Endodermal cell (in vitro differentiated cells): ENCODE measurements at regions not wholly inside any gene's neighbourhood (a gene's known extent, or its start where the extent isn't known, plus 50 kb on each side); places are given as distances from the start of the nearest gene placed in this dataset.
"Not testable (repeated sequence)": the region's sequence is repeated elsewhere in the genome, so short reads cannot be mapped to it uniquely, and the experiment has no call there.

ENCODE experiments used
- DNase-seq: peaks from one replicate; pipeline ENCODE4 v3.0.0-alpha.2; 2017
- H3K27ac ChIP-seq: 2 replicates; pipeline ENCODE4 v1.5.1; 2013; ENCODE audit warnings: mild to moderate bottlenecking, low read depth, low read length, moderate library complexity
- H3K27me3 ChIP-seq: 2 replicates; pipeline ENCODE4 v1.6.1; 2013; ENCODE audit warnings: mild to moderate bottlenecking, low read length, moderate library complexity; ENCODE audit not compliant: insufficient read depth, control insufficient read depth, poor library complexity, severe bottlenecking
- H3K36me3 ChIP-seq: 2 replicates; pipeline ENCODE4 v1.7.0; 2013; ENCODE audit warnings: mild to moderate bottlenecking, low read length, moderate library complexity; ENCODE audit not compliant: control insufficient read depth, insufficient read depth
- H3K4me1 ChIP-seq: one replicate; pipeline ENCODE4 v1.7.0; 2013; ENCODE audit warnings: low read length; ENCODE audit not compliant: control insufficient read depth, insufficient read depth
- H3K4me3 ChIP-seq: 2 replicates; pipeline ENCODE4 v1.5.1; 2013; ENCODE audit warnings: mild to moderate bottlenecking, low read length, moderate library complexity
- H3K9ac ChIP-seq: 2 replicates; pipeline ENCODE4 v1.6.1; 2013; ENCODE audit warnings: mild to moderate bottlenecking, low read length, moderate library complexity; ENCODE audit not compliant: poor library complexity, severe bottlenecking; ENCODE audit errors: extremely low read depth
- H3K9me3 ChIP-seq: 2 replicates; pipeline ENCODE4 v1.6.1; 2013; ENCODE audit warnings: mild to moderate bottlenecking, low read length, moderate library complexity; ENCODE audit not compliant: control insufficient read depth
- H3K27ac Mint-ChIP-seq: 2 replicates; pipeline ENCODE4 v1.8.0; 2020; ENCODE audit warnings: mixed read lengths
- H3K27me3 Mint-ChIP-seq: 2 replicates; pipeline ENCODE4 v1.8.0; 2021; ENCODE audit warnings: mild to moderate bottlenecking, mixed read lengths; ENCODE audit not compliant: insufficient read depth
- H3K36me3 Mint-ChIP-seq: 2 replicates; pipeline ENCODE4 v1.8.0; 2020; ENCODE audit warnings: low read depth, mixed read lengths
- H3K4me1 Mint-ChIP-seq: 2 replicates; pipeline ENCODE4 v1.8.0; 2020; ENCODE audit warnings: mixed read lengths
- H3K4me3 Mint-ChIP-seq: 2 replicates; pipeline ENCODE4 v1.8.0; 2020; ENCODE audit warnings: mild to moderate bottlenecking, moderate library complexity, mixed read lengths
- H3K9me3 Mint-ChIP-seq: 2 replicates; pipeline ENCODE4 v1.8.0; 2020; ENCODE audit warnings: mild to moderate bottlenecking, mixed read lengths
- CTCF ChIP-seq: fragments of 200-600 bp; sonication (generic); conservative IDR thresholded peaks from 2 replicates; pipeline ENCODE4 v1.5.0; 2021; ENCODE audit warnings: antibody characterized with exemption, mild to moderate bottlenecking
- WGBS, 2 experiments: methylation state at CpG; one replicate each; pipeline versions ENCODE4 v1.1.5 to v1.1.7; 2013; ENCODE audit warnings: missing lambda C conversion rate in 2 of 2, mixed read lengths in 1 of 2; ENCODE audit not compliant: insufficient coverage in 1 of 2, insufficient read length in 1 of 2; 5-methylcytosine and 5-hydroxymethylcytosine counted together

DNA sequence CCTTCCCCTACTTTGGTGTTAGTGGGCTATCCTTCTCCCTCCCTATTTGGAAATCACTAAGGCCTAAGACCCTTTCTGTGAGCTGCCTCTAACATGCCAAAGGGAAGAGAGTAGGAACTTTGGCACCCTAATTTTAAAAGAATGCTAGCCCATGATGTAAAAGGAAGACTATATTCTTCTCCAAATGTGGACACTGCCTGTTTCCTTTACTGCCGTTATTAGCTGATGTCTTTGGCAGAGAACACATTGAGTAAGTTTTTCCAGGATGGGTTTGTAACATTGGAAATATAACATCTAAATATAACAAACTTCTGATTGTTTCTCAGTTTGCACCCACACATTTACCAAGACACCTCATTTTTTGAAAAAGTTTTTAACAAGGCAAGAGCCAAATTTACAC lies 56.9 kb upstream of the TNKS2 start:
- Mint-ChIP-seq H3K27ac (no peak overlapping the region), H3K9me3 (no peaks in the 10 kb centered on the region), H3K27me3 (peaks cover 56% of the 10 kb centered on the region), H3K36me3 (no peaks in the 10 kb centered on the region), H3K4me1 (no peaks in the 10 kb centered on the region), H3K4me3 (no peak overlapping the region)
- Histone ChIP-seq H3K27ac (no peak overlapping the region), H3K4me3 (no peak overlapping the region), H3K9ac (no peak overlapping the region), H3K9me3 (no peaks in the 10 kb centered on the region), H3K27me3 (peaks cover 12% of the 10 kb centered on the region), H3K4me1 (no peaks in the 10 kb centered on the region), H3K36me3 (no peaks in the 10 kb centered on the region)
- DNase-seq = no peak
- no peak for TF ChIP-seq CTCF
- 100% methylated on average over 1 of the region's 1 CpG; no CpG with 5 or more reads in 1 of the 2 experiments for WGBS, 2 experiments

- Mint-ChIP-seq H3K9me3 (no peaks in the 10 kb centered on the region), H3K4me3 (no peak overlapping the region), H3K36me3 (no peaks in the 10 kb centered on the region), H3K27me3 (peaks cover 65% of the 10 kb centered on the region), H3K27ac (no peak overlapping the region), H3K4me1 (no peaks in the 10 kb centered on the region)
- DNase-seq = no peak
- TF ChIP-seq CTCF = no peak
- peaks cover 19% of the 10 kb centered on the region for H3K27me3 ChIP-seq
- 88 to 100% methylated on average over 6 of the region's 6 CpGs for WGBS, 2 experiments
- no peak overlapping the region for H3K9ac ChIP-seq
- H3K4me1 ChIP-seq = no peaks in the 10 kb centered on the region
- H3K27ac ChIP-seq = no peak overlapping the region
- no peaks in the 10 kb centered on the region for H3K36me3 ChIP-seq
- no peaks in the 10 kb centered on the region for H3K9me3 ChIP-seq
- H3K4me3 ChIP-seq = no peak overlapping the region
Observed at GRCh38 chr10:91740353-91740924, 57.8 kb upstream of the TNKS2 start.

- not testable (repeated sequence) for H3K4me3 Mint-ChIP-seq, DNase-seq, H3K27ac Mint-ChIP-seq, H3K4me1 ChIP-seq, H3K9ac ChIP-seq, H3K4me1 Mint-ChIP-seq, H3K36me3 ChIP-seq, H3K9me3 Mint-ChIP-seq, H3K27ac ChIP-seq, H3K36me3 Mint-ChIP-seq, H3K4me3 ChIP-seq, H3K9me3 ChIP-seq
- peaks cover 10% of the 10 kb centered on the region for H3K27me3 ChIP-seq
- H3K27me3 Mint-ChIP-seq = peaks cover 46% of the 10 kb centered on the region
- 72 to 86% methylated on average over 2 to 3 of the region's 3 CpGs for WGBS, 2 experiments
Observed at GRCh38 chr10:91732265-91732664, 66.0 kb upstream of the TNKS2 start.

DNA sequence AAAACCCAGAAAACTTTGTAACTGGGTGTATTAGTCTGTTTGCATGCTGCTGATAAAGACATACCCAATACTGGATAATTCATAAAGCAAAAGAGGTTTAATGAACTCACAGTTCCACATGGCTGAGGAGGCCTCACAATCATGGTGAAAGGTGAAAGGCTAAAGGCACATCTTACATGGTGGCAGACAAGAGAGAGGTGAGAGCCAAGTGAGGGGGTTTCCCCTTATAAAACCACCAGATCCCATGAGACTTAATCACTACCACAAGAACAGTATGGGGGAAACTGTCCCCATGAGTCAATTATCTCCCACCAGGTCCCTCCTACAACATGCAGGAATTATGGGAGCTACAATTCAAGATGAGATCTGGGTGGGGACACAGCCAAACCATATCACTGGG lies 68.9 kb upstream of the TNKS2 start:
- H3K27me3 Mint-ChIP-seq = peaks cover 30% of the 10 kb centered on the region
- H3K9me3 Mint-ChIP-seq, H3K9ac ChIP-seq, H3K4me3 ChIP-seq, H3K4me1 ChIP-seq, H3K36me3 ChIP-seq, H3K36me3 Mint-ChIP-seq, H3K27ac Mint-ChIP-seq, H3K9me3 ChIP-seq, H3K4me3 Mint-ChIP-seq, H3K27ac ChIP-seq, H3K27me3 ChIP-seq, H3K4me1 Mint-ChIP-seq, DNase-seq: not testable (repeated sequence)
